GM23248 (cell line): ENCODE measurements at regions not wholly inside any gene's neighbourhood (a gene's known extent, or its start where the extent isn't known, plus 50 kb on each side); places are given as distances from the start of the nearest gene placed in this dataset.

Experiments used
- DNase-seq: peaks from one replicate; pipeline ENCODE4 v3.0.0-alpha.2; 2015
- H2AFZ ChIP-seq: fragments of 200-600 bp; sonication (generic); 2 replicates; pipeline ENCODE4 v1.6.1; 2016; ENCODE audit warnings: antibody characterized with exemption
- H3F3A ChIP-seq: fragments of 200-600 bp; sonication (generic); 2 replicates; pipeline ENCODE4 v1.6.1; 2016; ENCODE audit warnings: mild to moderate bottlenecking, antibody characterized with exemption, mixed run types; ENCODE audit not compliant: insufficient read depth
- H3K27ac ChIP-seq: fragments of 200-600 bp; sonication (generic); 2 replicates; pipeline ENCODE4 v1.5.1; 2016; ENCODE audit warnings: mild to moderate bottlenecking
- H3K27me3 ChIP-seq: fragments of 200-600 bp; sonication (generic); replicated peaks from 2 replicates; pipeline ENCODE4 v1.6.1; 2016; ENCODE audit warnings: mild to moderate bottlenecking; ENCODE audit not compliant: insufficient read depth
- H3K36me3 ChIP-seq: fragments of 200-600 bp; sonication (generic); 2 replicates; pipeline ENCODE4 v1.6.1; 2016; ENCODE audit warnings: low read depth, mild to moderate bottlenecking
- H3K4me1 ChIP-seq: fragments of 200-600 bp; sonication (generic); 2 replicates; pipeline ENCODE4 v1.6.1; 2016; ENCODE audit warnings: mild to moderate bottlenecking; ENCODE audit not compliant: insufficient read depth
- H3K4me2 ChIP-seq: fragments of 200-600 bp; sonication (generic); one replicate; pipeline ENCODE4 v1.6.1; 2016; ENCODE audit warnings: mild to moderate bottlenecking; ENCODE audit not compliant: unreplicated experiment
- H3K4me3 ChIP-seq: fragments of 200-600 bp; sonication (generic); 2 replicates; pipeline ENCODE4 v1.5.1; 2016; ENCODE audit warnings: mild to moderate bottlenecking
- H3K79me2 ChIP-seq: fragments of 200-600 bp; sonication (generic); 2 replicates; pipeline ENCODE4 v1.6.1; 2016; ENCODE audit warnings: mild to moderate bottlenecking; ENCODE audit not compliant: insufficient read depth
- H3K9ac ChIP-seq: fragments of 200-600 bp; sonication (generic); 2 replicates; pipeline ENCODE4 v1.6.1; 2016; ENCODE audit warnings: mild to moderate bottlenecking
- H3K9me2 ChIP-seq: fragments of 200-600 bp; sonication (generic); 2 replicates; pipeline ENCODE4 v1.6.1; 2016; ENCODE audit warnings: mixed run types, mild to moderate bottlenecking, moderate library complexity; ENCODE audit not compliant: insufficient read depth
- H3K9me3 ChIP-seq: fragments of 200-600 bp; sonication (generic); one replicate; pipeline ENCODE4 v1.6.1; 2017; ENCODE audit warnings: low read depth
- H4K20me1 ChIP-seq: fragments of 200-600 bp; sonication (generic); 2 replicates; pipeline ENCODE4 v1.6.0; 2016; ENCODE audit not compliant: insufficient read depth
- EZH2 ChIP-seq: fragments of 200-600 bp; sonication (generic); IDR thresholded peaks from 2 replicates; pipeline ENCODE4 v1.6.1; 2018; ENCODE audit warnings: antibody characterized with exemption, mild to moderate bottlenecking; ENCODE audit not compliant: insufficient read depth, poor library complexity, severe bottlenecking
- EZH2phosphoT487 ChIP-seq: fragments of 200-600 bp; sonication (generic); IDR thresholded peaks from 2 replicates; pipeline ENCODE4 v1.6.1; 2018; ENCODE audit warnings: antibody characterized with exemption, moderate library complexity, mild to moderate bottlenecking, low read depth; ENCODE audit not compliant: insufficient read depth
- WGBS, 2 experiments: methylation state at CpG; one replicate each; pipeline ENCODE4 v1.1.6; 2015 to 2017; ENCODE audit warnings: low lambda C conversion rate in 2 of 2, low coverage in 1 of 2; ENCODE audit errors: missing lambda C conversion rate in 2 of 2; 5-methylcytosine and 5-hydroxymethylcytosine counted together
- in situ Hi-C: fragments of 300-500 bp; cut with MboI; formaldehyde crosslinking; loops from 2 replicates; pipeline ENCODE4 v1.15.0; 2020

DNA sequence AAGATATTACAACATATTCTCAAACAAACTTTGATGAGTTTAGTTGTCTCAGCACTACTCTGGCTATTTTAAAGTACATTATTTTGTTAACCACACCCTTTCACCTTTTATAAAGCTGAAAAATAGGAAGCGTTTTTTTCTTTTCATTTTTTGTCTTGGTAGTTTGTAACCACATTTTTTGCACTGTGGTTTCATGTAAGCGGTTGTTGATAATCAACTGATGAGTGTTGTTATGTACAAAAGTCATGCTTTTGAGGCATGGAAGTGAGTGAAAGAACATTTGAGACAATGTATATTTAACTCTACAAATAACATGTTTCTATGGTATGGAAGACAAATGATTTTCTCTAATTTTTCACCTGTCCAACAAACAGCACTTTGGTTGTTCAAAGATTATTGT lies 52.1 kb upstream of the ATP2B1 start:
- TF ChIP-seq EZH2phosphoT487 (no peak), EZH2 (no peak)
- 95 to 97% methylated on average over 2 of the region's 2 CpGs for WGBS, 2 experiments
- H3K4me3 ChIP-seq: no peak overlapping the region
- no peak overlapping the region for H3K9ac ChIP-seq
- H2AFZ ChIP-seq: no peak overlapping the region
- H3K9me3 ChIP-seq: no peaks in the 10 kb centered on the region
- no peaks in the 10 kb centered on the region for H3K36me3 ChIP-seq
- no peaks in the 10 kb centered on the region for H4K20me1 ChIP-seq
- no peaks in the 10 kb centered on the region for H3K9me2 ChIP-seq
- no peak overlapping the region for H3K27ac ChIP-seq
- no peaks in the 10 kb centered on the region for H3K79me2 ChIP-seq
- no peaks in the 10 kb centered on the region for H3K27me3 ChIP-seq
- H3F3A ChIP-seq: peaks cover 15% of the 10 kb centered on the region
- no peak overlapping the region for H3K4me2 ChIP-seq
- no peak for DNase-seq
- in situ Hi-C loops: no loop called here
- H3K4me1 ChIP-seq: peaks cover 17% of the 10 kb centered on the region
